COR-L47 (cell line): ENCODE measurements at regions not wholly inside any gene's neighbourhood (a gene's known extent, or its start where the extent isn't known, plus 50 kb on each side); places are given as distances from the start of the nearest gene placed in this dataset.

ENCODE experiments used
- DNase-seq: peaks from one replicate; lab custom pipeline; 2025; lab: John Stamatoyannopoulos, UW

GRCh38 chr2:59734743-59735142 is 818.7 kb downstream of the BCL11A start:
- no peak for DNase-seq

GRCh38 chr2:59733970-59734369 is 819.5 kb downstream of the BCL11A start:
- DNase-seq: no peak

GRCh38 chr2:59733567-59733930 is 819.9 kb downstream of the BCL11A start:
- no peak for DNase-seq

GRCh38 chr2:59732871-59733566 is 820.4 kb downstream of the BCL11A start:
- DNase-seq: no peak

GRCh38 chr2:59727121-59727590 is 826.3 kb downstream of the BCL11A start:
- no peak for DNase-seq

- no peak for DNase-seq
Measured at GRCh38 chr2:59726228-59727120, 827.0 kb downstream of the BCL11A start.

- no peak for DNase-seq
Measured at GRCh38 chr2:59724746-59725145, 828.7 kb downstream of the BCL11A start.

GRCh38 chr2:59720296-59720866 is 833.1 kb downstream of the BCL11A start:
- DNase-seq: no peak

- no peak for DNase-seq
Measured at GRCh38 chr2:59713577-59713976, 839.9 kb downstream of the BCL11A start.

- DNase-seq: no peak
Measured at GRCh38 chr2:59711121-59711520, 842.3 kb downstream of the BCL11A start.

GRCh38 chr2:59706729-59707128 is 846.7 kb downstream of the BCL11A start:
- no peak for DNase-seq

GRCh38 chr2:59703796-59704195 is 849.7 kb downstream of the BCL11A start:
- DNase-seq: no peak

GRCh38 chr2:59702026-59702425 is 851.4 kb downstream of the BCL11A start:
- no peak for DNase-seq

GRCh38 chr2:59701271-59701994 is 852.0 kb downstream of the BCL11A start:
- no peak for DNase-seq

- DNase-seq: no peak
Measured at GRCh38 chr2:59694176-59694575, 859.3 kb downstream of the BCL11A start.

GRCh38 chr2:59693231-59693959 is 860.1 kb downstream of the BCL11A start:
- DNase-seq: no peak

GRCh38 chr2:59691518-59692190 is 861.8 kb downstream of the BCL11A start:
- no peak for DNase-seq

GRCh38 chr2:59690849-59691248 is 862.6 kb downstream of the BCL11A start:
- no peak for DNase-seq

GRCh38 chr2:59684771-59685166 is 868.7 kb downstream of the BCL11A start:
- DNase-seq: no peak

GRCh38 chr2:59684116-59684770 is 869.2 kb downstream of the BCL11A start:
- peak; percentile 25 for DNase-seq
